ENCODE measurements at regions not wholly inside any gene's neighbourhood (a gene's known extent, or its start where the extent isn't known, plus 50 kb on each side); places are given as distances from the start of the nearest gene placed in this dataset.

DNA sequence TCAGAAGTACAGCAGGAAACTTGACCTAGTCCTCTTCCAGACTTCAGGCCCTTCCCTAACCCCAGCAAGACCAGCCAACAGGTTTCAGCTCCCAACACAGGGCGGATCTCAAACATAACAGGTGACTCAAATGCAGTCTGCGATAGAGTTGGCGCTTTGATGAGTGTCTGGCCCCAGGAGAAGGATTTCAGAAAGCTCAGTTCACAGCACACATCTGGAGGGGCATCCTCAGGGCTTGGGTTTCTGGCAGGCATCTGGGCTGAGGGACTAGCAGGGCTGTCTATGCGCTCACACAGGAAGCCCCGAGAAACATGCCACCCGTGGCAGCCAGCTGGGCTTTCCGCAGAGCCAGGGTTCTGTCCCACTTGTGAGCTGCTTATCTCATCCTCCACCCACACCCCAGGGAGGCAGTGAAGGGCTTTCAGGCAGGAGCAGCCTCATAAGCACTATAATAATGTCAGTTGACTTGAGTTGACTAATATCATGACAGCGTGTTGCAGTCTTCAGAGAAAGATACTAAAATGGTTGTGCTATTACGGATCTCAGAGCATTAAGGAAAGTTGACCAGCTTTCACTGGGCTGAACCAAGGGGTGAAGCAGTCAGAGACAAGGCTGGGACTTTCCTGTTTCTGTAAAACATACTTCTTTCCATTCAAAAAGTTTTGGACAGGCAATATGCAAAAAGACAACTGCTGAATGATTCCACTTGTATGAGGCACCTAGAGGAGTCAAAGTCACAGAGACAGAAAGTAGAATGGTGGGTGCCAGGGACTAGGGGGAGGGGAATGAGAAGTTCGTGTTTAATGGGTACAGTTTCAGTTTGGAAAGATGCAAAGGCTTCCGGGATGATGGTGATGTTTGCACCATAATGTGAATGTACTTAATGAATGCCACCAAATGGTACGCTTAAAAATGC is 233.0 kb upstream of the IRF2BP2 start:
- intact Hi-C loops (cut with micrococcal nuclease; ENCODE audit: unreplicated experiment) (no loop called here), in situ Hi-C loops (cut with HindIII; ENCODE audit: low pct_unique_long_range_greater_than_20kb, low sequenced_read_pairs) (no loop called here)
- ChIA-PET CTCF (no interaction called here), POLR2A (no interaction called here)
- no peaks in the 10 kb centered on the region for H3K27me3 ChIP-seq (ENCODE audit: control insufficient read depth, insufficient read depth, low read length)
- no peak for ATAC-seq
- TF ChIP-seq, protein P1, sequence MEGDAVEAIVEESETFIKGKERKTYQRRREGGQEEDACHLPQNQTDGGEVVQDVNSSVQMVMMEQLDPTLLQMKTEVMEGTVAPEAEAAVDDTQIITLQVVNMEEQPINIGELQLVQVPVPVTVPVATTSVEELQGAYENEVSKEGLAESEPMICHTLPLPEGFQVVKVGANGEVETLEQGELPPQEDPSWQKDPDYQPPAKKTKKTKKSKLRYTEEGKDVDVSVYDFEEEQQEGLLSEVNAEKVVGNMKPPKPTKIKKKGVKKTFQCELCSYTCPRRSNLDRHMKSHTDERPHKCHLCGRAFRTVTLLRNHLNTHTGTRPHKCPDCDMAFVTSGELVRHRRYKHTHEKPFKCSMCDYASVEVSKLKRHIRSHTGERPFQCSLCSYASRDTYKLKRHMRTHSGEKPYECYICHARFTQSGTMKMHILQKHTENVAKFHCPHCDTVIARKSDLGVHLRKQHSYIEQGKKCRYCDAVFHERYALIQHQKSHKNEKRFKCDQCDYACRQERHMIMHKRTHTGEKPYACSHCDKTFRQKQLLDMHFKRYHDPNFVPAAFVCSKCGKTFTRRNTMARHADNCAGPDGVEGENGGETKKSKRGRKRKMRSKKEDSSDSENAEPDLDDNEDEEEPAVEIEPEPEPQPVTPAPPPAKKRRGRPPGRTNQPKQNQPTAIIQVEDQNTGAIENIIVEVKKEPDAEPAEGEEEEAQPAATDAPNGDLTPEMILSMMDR (IDR thresholded peaks at IDR 0.05): no peak
- H3K27ac ChIP-seq (ENCODE audit: low read length): peak overlapping the region; percentile 54
- H3K4me3 ChIP-seq (ENCODE audit: low read depth in 2 of 2, low read length in 2 of 2): no peak overlapping the region
- no peaks in the 10 kb centered on the region for H3K9me3 ChIP-seq (ENCODE audit: control insufficient read depth, insufficient read depth, low read depth, low read length)
- DNase-seq (ENCODE audit: low read depth, low spot score): no peak
- peaks cover 9% of the 10 kb centered on the region for H3K4me1 ChIP-seq (ENCODE audit: control insufficient read depth, insufficient read depth, low read length)
- no TSS peak for BruUV-seq (replicated peaks)
- H3K36me3 ChIP-seq (ENCODE audit: control insufficient read depth, insufficient read depth, low read length): no peaks in the 10 kb centered on the region

DNA sequence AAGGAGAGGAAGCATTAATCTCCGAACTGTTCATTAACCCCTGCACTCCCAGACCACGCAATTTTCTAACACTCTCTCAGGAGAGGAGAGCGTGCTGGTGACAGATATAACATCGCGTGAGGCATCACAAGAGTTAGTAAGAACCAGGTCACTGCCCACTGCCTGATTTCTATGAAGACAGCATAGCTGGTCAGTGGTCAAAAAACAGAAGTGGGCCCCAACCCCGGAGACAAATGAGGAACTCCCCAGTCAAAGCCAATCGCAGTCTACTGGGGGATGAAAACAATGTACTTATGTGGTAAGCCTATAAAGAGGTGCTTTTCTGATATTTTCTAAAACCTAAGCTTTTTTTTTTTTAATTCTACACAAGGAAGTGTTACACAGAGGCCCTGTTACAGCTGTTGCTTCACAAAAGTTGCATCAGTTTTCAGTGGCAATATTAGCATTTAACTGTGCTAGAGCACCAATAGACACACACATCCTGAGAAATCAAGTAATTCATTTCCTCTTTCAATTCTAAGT is 231.8 kb upstream of the IRF2BP2 start:
- DNase-seq (ENCODE audit: low read depth, low spot score) (no peak), ATAC-seq (no peak)
- in situ Hi-C loops (cut with HindIII; ENCODE audit: low pct_unique_long_range_greater_than_20kb, low sequenced_read_pairs): no loop called here
- Histone ChIP-seq H3K4me1 (ENCODE audit: control insufficient read depth, insufficient read depth, low read length) (peaks cover 9% of the 10 kb centered on the region), H3K9me3 (ENCODE audit: control insufficient read depth, insufficient read depth, low read depth, low read length) (no peaks in the 10 kb centered on the region), H3K36me3 (ENCODE audit: control insufficient read depth, insufficient read depth, low read length) (no peaks in the 10 kb centered on the region), H3K4me3 (ENCODE audit: low read depth in 2 of 2, low read length in 2 of 2) (no peak overlapping the region), H3K27ac (ENCODE audit: low read length) (peak overlapping the region; percentile 60; the same call in 1 of the 2 replicates), H3K27me3 (ENCODE audit: control insufficient read depth, insufficient read depth, low read length) (no peaks in the 10 kb centered on the region)
- no TSS peak for BruUV-seq (replicated peaks)
- ChIA-PET CTCF (no interaction called here), POLR2A (interaction anchor here (0.5 kb wide), 1 partner anchor 10 kb away, joined by 3 read pairs; no protein-coding TSS in a partner anchor)
- intact Hi-C loops (cut with micrococcal nuclease; ENCODE audit: unreplicated experiment): no loop called here
- TF ChIP-seq, protein P1 (IDR thresholded peaks at IDR 0.05): no peak
- TF ChIP-seq POLR2AphosphoS5 (IDR thresholded peaks at IDR 0.05; ENCODE audit: low read depth, low read length): no peak
- TF ChIP-seq, protein P2, sequence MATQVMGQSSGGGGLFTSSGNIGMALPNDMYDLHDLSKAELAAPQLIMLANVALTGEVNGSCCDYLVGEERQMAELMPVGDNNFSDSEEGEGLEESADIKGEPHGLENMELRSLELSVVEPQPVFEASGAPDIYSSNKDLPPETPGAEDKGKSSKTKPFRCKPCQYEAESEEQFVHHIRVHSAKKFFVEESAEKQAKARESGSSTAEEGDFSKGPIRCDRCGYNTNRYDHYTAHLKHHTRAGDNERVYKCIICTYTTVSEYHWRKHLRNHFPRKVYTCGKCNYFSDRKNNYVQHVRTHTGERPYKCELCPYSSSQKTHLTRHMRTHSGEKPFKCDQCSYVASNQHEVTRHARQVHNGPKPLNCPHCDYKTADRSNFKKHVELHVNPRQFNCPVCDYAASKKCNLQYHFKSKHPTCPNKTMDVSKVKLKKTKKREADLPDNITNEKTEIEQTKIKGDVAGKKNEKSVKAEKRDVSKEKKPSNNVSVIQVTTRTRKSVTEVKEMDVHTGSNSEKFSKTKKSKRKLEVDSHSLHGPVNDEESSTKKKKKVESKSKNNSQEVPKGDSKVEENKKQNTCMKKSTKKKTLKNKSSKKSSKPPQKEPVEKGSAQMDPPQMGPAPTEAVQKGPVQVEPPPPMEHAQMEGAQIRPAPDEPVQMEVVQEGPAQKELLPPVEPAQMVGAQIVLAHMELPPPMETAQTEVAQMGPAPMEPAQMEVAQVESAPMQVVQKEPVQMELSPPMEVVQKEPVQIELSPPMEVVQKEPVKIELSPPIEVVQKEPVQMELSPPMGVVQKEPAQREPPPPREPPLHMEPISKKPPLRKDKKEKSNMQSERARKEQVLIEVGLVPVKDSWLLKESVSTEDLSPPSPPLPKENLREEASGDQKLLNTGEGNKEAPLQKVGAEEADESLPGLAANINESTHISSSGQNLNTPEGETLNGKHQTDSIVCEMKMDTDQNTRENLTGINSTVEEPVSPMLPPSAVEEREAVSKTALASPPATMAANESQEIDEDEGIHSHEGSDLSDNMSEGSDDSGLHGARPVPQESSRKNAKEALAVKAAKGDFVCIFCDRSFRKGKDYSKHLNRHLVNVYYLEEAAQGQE (IDR thresholded peaks at IDR 0.05; ENCODE audit: insufficient read depth in 1 of 2, low read depth in 2 of 2, low read length in 1 of 2): no peak
- no peak for TF ChIP-seq TCF7L2 (IDR thresholded peaks at IDR 0.05; ENCODE audit: low read depth, low read length)
- TF ChIP-seq SIN3A (IDR thresholded peaks at IDR 0.05; ENCODE audit: borderline replicate concordance, insufficient read depth, low read depth, low read length): no peak

Data from Panc1 (cell line).